GM18951 (cell line): ENCODE measurements at regions not wholly inside any gene's neighbourhood (a gene's known extent, or its start where the extent isn't known, plus 50 kb on each side); places are given as distances from the start of the nearest gene placed in this dataset.
"Not testable (repeated sequence)": the region's sequence is repeated elsewhere in the genome, so short reads cannot be mapped to it uniquely, and the experiment has no call there.

Experiments
- POLR2A ChIP-seq: IDR thresholded peaks from 4 replicates; pipeline ENCODE4 v1.6.1; 2011; ENCODE audit warnings: mild to moderate bottlenecking; ENCODE audit not compliant: insufficient read length, insufficient read depth; ENCODE audit errors: extremely low read depth
- in situ Hi-C: fragments of 300-500 bp; cut with MboI; formaldehyde crosslinking; loops from one replicate; pipeline ENCODE4 v1.12.0; 2022; ENCODE audit warnings: low sequenced_read_pairs, mixed read lengths, inconsistent platforms; ENCODE audit not compliant: unreplicated experiment

GRCh38 chr10:21052709-21053104 lies 155.6 kb upstream of the NEBL start:
- TF ChIP-seq POLR2A = no peak
- in situ Hi-C loops = no loop called here

GRCh38 chr10:21052072-21052708 lies 155.1 kb upstream of the NEBL start:
- in situ Hi-C loops = no loop called here
- TF ChIP-seq POLR2A = no peak

- in situ Hi-C loops = no loop called here
- TF ChIP-seq POLR2A = no peak
Measured at GRCh38 chr10:21049482-21049881, 152.4 kb upstream of the NEBL start.

- TF ChIP-seq POLR2A = no peak
- in situ Hi-C loops = no loop called here
Measured at GRCh38 chr10:21048068-21048467, 151.0 kb upstream of the NEBL start.

GRCh38 chr10:21047511-21047910 lies 150.4 kb upstream of the NEBL start:
- TF ChIP-seq POLR2A = no peak
- in situ Hi-C loops = no loop called here

GRCh38 chr10:21047096-21047495 lies 150.0 kb upstream of the NEBL start:
- no peak for TF ChIP-seq POLR2A
- in situ Hi-C loops = no loop called here

GRCh38 chr10:21043044-21043443 lies 145.9 kb upstream of the NEBL start:
- TF ChIP-seq POLR2A = no peak

GRCh38 chr10:21042536-21042935 lies 145.4 kb upstream of the NEBL start:
- in situ Hi-C loops = no loop called here
- TF ChIP-seq POLR2A = no peak

More at GRCh38 chr10:21043044-21043443, 145.9 kb upstream of the NEBL start:
- in situ Hi-C loops = no loop called here

- in situ Hi-C loops = no loop called here
- no peak for TF ChIP-seq POLR2A
Measured at GRCh38 chr10:21041763-21042458, 144.8 kb upstream of the NEBL start.

GRCh38 chr10:21039721-21040120 lies 142.6 kb upstream of the NEBL start:
- in situ Hi-C loops = no loop called here
- TF ChIP-seq POLR2A = no peak

- in situ Hi-C loops = no loop called here
- no peak for TF ChIP-seq POLR2A
Measured at GRCh38 chr10:21036757-21037156, 139.6 kb upstream of the NEBL start.

- in situ Hi-C loops = not testable (repeated sequence)
Measured at GRCh38 chr10:21034770-21035169, 137.7 kb upstream of the NEBL start.

GRCh38 chr10:21034241-21034640 lies 137.1 kb upstream of the NEBL start:
- in situ Hi-C loops = no loop called here
- TF ChIP-seq POLR2A = no peak

- TF ChIP-seq POLR2A = no peak
- in situ Hi-C loops = no loop called here
Measured at GRCh38 chr10:21032587-21033319, 135.6 kb upstream of the NEBL start.
